HG03442 (cell line): ENCODE measurements at regions not wholly inside any gene's neighbourhood (a gene's known extent, or its start where the extent isn't known, plus 50 kb on each side); places are given as distances from the start of the nearest gene placed in this dataset.
A peak's percentile ranks its signal among the peaks of the same experiment; 100 is the strongest.

Source experiments
- ATAC-seq: cut with Tn5 transposase; IDR thresholded peaks from one replicate; pipeline ENCODE4 v1.9.1; 2021; ENCODE audit warnings: mild to moderate bottlenecking, moderate library complexity; ENCODE audit not compliant: unreplicated experiment

- ATAC-seq = no peak
Measured at GRCh38 chr18:55093808-55094207, 134.5 kb upstream of the CCDC68 start.

GRCh38 chr18:55093295-55093694 is 134.0 kb upstream of the CCDC68 start:
- ATAC-seq = no peak

DNA sequence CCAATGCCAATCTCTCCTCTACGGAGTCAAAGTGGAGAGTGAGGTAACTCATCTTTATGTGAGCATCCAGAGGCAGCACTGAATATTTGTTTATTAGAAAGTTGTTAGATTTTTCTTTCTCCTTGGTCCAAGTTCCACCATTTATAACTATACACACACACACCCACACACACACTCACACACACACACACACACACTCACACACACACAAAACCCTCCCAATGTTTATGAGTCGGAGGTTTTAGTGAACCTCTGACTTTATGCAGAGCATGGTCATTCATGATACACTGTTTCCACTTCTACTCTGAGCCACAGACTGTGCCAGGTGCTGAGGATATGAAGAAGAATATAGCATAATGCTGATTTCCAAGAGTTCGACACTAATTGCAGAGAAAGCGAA is 132.9 kb upstream of the CCDC68 start:
- ATAC-seq = no peak

DNA sequence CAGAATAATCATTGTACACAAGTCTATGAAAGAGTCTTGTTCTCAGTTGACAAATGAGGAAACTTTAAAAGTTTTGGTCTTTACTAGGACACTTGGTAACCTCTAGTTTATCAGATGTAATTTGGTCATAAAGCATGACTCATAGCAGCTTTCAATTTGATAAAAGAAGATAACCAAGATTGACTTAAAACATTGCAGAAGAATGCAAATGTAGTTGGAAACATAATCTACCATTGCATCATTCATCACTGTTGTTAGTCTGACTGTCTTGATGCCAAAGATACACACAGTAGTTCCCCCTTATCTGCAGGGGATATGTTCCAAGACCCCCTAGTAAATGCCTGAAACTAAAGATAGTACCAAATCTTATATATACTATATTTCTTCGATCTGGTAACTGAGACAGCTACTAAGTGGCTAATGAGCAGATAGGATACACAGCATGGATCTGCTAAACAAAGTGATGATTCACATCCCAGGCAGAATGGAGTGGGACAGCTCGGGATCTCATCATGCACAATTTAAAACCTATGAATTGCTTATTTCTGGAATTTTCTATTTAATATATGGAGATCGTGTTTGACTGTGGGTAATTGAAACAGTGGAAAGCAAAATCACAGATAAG is 131.4 kb upstream of the CCDC68 start:
- no peak for ATAC-seq

DNA sequence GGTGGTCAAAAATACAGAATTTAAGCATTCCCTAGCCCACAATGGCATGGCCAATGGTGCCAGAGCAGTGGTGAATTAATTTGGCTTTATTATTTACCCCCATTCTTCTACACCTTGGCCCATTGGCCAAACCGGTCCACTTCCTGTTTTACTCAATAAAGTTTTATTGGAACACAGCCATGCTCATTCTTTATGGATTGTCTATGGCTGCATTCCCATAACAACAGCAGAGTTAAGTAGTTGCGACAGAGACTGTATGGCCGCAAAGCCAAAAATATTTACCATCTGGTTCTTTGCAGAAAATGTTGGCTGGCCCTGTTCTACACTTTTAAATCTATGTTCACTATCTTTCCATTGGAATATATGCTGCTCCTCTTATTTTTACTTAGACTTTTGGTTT is 130.3 kb upstream of the CCDC68 start:
- no peak for ATAC-seq

DNA sequence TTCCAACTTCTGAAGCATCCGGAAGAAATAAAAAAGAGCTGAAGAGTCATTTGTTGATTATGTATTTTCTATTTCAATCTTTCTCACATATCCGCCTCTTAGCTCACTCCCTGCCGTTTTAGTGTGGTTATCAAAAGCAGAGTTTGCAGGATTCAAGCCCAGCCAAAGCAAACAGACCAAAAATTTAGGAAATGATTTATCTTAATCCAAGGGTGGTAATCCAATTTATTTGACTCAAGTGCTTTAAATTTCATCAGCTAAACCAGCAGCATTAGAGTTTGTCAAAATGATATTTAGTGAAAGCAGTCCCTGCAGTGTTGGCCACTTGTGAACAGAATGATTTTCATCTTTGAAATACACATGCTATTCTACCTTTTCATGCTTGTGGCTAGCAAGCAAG is 129.3 kb upstream of the CCDC68 start:
- ATAC-seq = no peak

- peak; percentile 73 for ATAC-seq
Measured at GRCh38 chr18:55088000-55088401, 128.7 kb upstream of the CCDC68 start.

DNA sequence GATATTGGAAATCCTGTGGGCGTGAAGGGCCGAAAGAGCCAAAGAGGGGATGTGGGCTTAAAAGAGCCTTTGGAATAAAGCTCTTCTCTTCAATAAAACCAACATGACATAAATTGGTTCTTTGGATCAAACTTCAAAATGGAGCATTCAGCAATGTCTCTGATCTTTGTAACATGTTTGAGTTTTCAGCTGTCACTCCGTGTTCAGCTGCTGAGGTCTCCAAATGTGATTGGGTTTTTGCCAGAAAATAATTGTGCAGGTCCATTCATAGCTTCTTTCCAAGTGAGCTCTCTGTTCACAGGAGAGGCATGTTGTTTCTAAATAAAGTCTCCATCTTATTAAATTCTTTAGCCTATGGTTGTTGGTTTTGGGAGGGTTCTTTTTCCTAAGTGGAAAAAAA is 127.6 kb upstream of the CCDC68 start:
- no peak for ATAC-seq

DNA sequence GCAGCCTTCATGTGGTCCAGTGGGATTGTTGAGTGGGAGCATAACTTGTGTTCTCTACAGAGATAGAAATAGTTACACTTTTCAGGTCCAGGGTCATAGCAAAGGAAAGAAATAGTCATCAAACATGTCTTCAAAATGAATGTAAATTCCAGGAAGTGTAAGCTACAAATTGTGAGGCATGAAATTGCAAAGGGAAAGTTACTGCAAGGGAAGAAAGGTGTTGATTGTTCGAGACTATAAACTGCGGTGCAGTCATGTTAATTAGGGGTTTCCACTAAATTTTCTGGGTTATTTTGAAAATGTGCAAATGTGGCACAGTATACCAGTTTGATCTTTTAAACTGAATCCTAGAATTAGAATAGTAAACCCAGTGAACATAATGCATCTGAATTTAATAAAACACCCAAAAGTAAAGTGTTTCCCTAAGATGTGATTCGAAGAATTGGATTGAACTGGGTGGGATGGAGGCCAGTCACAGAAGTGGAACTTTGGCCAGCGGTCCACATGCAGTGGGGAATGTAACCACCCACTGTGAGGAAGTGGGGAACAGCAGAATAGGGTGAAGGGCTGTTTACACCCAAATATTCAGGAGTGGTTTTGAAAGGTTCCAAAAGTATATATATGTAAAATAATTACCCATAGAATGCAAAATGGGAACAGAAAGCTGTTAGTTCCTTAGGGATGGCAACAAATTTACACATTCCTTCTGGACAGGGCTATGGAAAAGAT is 126.5 kb upstream of the CCDC68 start:
- no peak for ATAC-seq

DNA sequence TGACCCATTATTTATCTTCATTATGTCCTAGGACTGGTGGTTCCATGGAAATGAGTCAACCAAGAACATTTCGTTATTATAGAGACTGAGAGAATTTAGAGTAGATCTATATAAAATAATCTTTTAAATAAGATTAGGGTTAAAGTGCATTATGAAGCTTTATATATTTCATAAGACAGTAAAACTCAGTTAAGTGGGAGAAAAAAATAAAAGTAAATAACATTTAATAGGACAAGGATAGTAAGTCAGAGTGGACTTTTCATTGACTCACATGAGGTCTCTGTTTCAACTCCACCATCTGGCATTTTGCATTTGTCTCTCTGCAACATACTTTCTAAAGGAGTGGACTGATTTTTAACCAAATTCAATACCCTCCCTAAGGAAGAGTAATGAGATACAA is 125.3 kb upstream of the CCDC68 start:
- no peak for ATAC-seq

GRCh38 chr18:55083461-55083860 is 124.2 kb upstream of the CCDC68 start:
- ATAC-seq = no peak

GRCh38 chr18:55079481-55080355 is 120.5 kb upstream of the CCDC68 start:
- no peak for ATAC-seq

GRCh38 chr18:55079067-55079466 is 119.8 kb upstream of the CCDC68 start:
- no peak for ATAC-seq

DNA sequence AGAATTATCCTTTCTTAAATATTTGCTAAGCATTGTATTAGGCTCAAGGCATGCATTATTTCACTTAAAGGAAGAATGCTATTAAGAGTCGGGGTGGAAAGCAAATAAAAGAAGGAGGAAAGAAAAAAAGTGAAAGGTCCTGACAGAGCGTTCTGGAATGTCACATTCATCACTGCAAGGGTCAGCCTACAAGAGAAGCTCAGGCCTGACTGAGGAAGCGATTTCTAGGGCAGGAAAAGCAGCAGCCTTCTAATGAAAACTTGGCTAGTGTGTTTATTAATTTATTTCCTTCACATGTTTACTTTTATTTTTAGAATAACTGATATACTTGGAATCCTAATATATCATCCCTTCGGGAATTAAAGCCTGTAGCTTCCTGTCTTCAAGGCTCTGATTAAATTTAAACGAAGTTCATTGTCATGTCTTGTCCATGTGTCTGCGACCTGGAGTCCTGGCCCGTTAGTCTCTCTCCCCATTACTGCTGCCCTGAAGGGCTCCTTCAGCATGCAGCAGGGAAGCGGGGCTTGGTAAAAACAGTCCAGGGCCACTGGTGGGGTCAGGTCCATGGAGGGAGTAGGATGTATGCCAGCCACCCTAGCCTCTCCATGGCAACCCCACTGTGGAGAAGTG is 119.2 kb upstream of the CCDC68 start:
- no peak for ATAC-seq

- ATAC-seq = no peak
Measured at GRCh38 chr18:55076643-55077218, 117.5 kb upstream of the CCDC68 start.

DNA sequence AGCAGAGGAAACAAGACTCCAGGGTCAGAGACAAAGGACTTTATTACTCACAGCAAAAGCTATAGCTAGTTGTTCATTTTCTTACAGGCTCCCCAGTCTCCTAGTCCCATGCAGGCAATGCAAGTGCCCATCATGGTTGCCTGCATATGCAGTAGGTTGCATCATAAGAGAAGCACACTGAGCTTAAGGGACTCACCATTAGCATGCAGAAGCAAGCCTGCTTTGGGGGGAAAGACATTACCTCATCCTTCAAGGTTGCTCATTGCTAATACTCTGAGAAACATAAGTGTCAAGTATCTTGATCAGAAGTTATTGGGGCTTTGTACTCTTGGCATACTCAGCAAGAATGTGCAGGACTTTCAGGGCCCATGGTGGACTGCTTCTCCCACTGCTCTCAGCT is 114.6 kb upstream of the CCDC68 start:
- no peak for ATAC-seq

DNA sequence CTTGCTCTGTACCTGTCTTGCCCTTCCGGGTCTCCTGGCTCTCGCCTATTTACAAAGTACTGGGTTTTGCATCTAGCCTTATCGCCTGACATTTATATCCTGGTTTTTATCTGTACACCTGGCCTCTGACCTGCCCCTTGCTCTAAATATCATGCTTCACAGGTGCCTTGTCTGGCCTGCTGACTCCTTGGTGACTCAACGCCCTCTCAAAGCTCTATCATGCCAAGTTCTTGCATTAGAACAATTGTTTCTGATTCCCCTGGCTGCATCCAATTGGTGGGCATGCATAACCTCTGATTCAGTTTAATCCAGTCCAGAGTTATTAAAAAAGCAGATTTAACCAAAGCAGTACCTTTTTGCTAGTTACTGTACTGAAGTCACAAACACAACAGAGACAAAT is 113.9 kb upstream of the CCDC68 start:
- no peak for ATAC-seq

- ATAC-seq = no peak
Measured at GRCh38 chr18:55072698-55073097, 113.4 kb upstream of the CCDC68 start.

GRCh38 chr18:55072181-55072580 is 112.9 kb upstream of the CCDC68 start:
- ATAC-seq = no peak

GRCh38 chr18:55069497-55069896 is 110.2 kb upstream of the CCDC68 start:
- ATAC-seq = peak; percentile 72

DNA sequence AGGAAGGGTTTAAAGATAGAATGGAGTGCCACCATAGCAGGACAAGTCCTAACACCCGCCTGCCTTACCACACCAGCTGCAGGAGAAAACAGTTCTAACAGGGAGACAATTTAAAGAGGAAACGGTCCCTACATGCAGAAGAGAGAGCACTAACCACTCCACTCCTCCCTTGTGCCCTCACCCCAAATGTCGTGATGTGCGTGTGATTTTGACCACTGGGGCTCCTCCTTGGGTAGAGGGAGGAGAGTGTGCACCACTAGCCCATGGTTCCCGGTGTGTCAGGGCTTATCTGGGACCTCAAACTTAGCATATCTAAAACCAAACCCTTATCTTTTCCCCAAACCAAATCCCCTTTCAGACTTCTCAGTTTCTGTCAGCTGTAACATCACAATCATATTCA is 105.5 kb upstream of the CCDC68 start:
- ATAC-seq = peak; percentile 66
